Activated CD8-positive, alpha-beta T cell treated with anti-CD3 and anti-CD28 coated beads for 36 hours (primary cell): ENCODE measurements at regions not wholly inside any gene's neighbourhood (a gene's known extent, or its start where the extent isn't known, plus 50 kb on each side); places are given as distances from the start of the nearest gene placed in this dataset.

ENCODE experiments used
- ATAC-seq: fragments of 200-7000 bp; cut with Tn5 transposase; one replicate; pipeline ENCODE4 v1.10.0; 2021; ENCODE audit warnings: mild to moderate bottlenecking, moderate library complexity
- CTCF ChIA-PET: fragments of 350-600 bp; sonication (Branson Sonifier 250); formaldehyde crosslinking; loops from one replicate; lab custom pipeline; 2021; ENCODE audit warnings: antibody characterized with exemption; lab: Charles Lee
- POLR2A ChIA-PET: fragments of 350-600 bp; sonication (Branson Sonifier 250); formaldehyde crosslinking; loops from one replicate; lab custom pipeline; 2021; ENCODE audit warnings: antibody characterized with exemption; lab: Charles Lee
- DNase-seq: peaks from one replicate; pipeline ENCODE4 v3.0.0-alpha.2; 2020
- H3K27ac Mint-ChIP-seq: one replicate; pipeline ENCODE4 v1.8.0; 2021; ENCODE audit warnings: mild to moderate bottlenecking, mixed read lengths
- H3K27me3 Mint-ChIP-seq: one replicate; pipeline ENCODE4 v1.8.0; 2021; ENCODE audit warnings: mixed read lengths
- H3K36me3 Mint-ChIP-seq: one replicate; pipeline ENCODE4 v1.8.0; 2021; ENCODE audit warnings: low read depth, mixed read lengths
- H3K4me1 Mint-ChIP-seq: one replicate; pipeline ENCODE4 v1.8.0; 2021; ENCODE audit warnings: low read depth, mixed read lengths
- H3K4me3 Mint-ChIP-seq: one replicate; pipeline ENCODE4 v1.8.0; 2021; ENCODE audit warnings: mild to moderate bottlenecking, moderate library complexity, mixed read lengths
- H3K9me3 Mint-ChIP-seq: one replicate; pipeline ENCODE4 v1.8.0; 2021; ENCODE audit warnings: mixed read lengths
- CTCF ChIP-seq: fragments of 200-600 bp; IDR thresholded peaks from one replicate; pipeline ENCODE4 v1.8.0; 2022; ENCODE audit warnings: antibody characterized with exemption, mild to moderate bottlenecking
- intact Hi-C: fragments of 100-400 bp; cut with micrococcal nuclease; formaldehyde crosslinking; loops from one replicate; pipeline ENCODE4 v1.10.0; 2022

DNA sequence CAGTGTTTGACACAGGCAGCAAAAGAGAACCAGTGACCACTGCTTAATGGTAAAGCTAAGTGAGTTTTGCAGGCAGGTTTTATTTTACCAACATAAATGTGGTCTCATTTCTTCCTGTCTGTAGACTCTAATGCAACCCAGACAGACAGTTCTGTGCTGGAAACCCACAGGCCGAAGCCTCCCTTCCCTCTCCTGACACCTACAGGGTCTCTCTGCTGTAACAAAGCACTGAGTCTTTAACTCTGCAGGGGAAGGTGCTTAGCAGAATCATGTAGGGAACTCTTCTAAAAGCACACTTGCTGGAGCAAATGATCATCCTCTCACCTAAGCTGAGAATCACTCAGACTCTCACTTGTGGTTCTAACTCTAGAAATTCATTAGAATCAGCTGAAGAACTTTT lies 200.3 kb downstream of the KBTBD8 start:
- no peaks in the 10 kb centered on the region for H3K9me3 Mint-ChIP-seq
- no peaks in the 10 kb centered on the region for H3K27me3 Mint-ChIP-seq
- TF ChIP-seq CTCF: no peak
- DNase-seq (no peak), ATAC-seq (no peak)
- POLR2A ChIA-PET: interaction anchor here (0.5 kb wide), 1 partner anchor 212 kb away, joined by 6 read pairs; no protein-coding TSS in a partner anchor
- intact Hi-C loops: no loop called here
- no peak overlapping the region for H3K4me3 Mint-ChIP-seq
- CTCF ChIA-PET: no interaction called here
- no peaks in the 10 kb centered on the region for H3K4me1 Mint-ChIP-seq
- H3K36me3 Mint-ChIP-seq: no peaks in the 10 kb centered on the region
- H3K27ac Mint-ChIP-seq: no peak overlapping the region

- ATAC-seq: no peak
- H3K4me1 Mint-ChIP-seq: no peaks in the 10 kb centered on the region
- CTCF ChIA-PET: no interaction called here
- TF ChIP-seq CTCF: no peak
- H3K4me3 Mint-ChIP-seq: no peak overlapping the region
- H3K27me3 Mint-ChIP-seq: no peaks in the 10 kb centered on the region
- H3K36me3 Mint-ChIP-seq: no peaks in the 10 kb centered on the region
- no peak for DNase-seq
- H3K9me3 Mint-ChIP-seq: no peaks in the 10 kb centered on the region
- intact Hi-C loops: no loop called here
- no peak overlapping the region for H3K27ac Mint-ChIP-seq
- POLR2A ChIA-PET: no interaction called here
These were observed 202.5 kb downstream of the KBTBD8 start for GRCh38 chr3:67200618-67201017.

- ChIA-PET CTCF (no interaction called here), POLR2A (no interaction called here)
- intact Hi-C loops: no loop called here
- H3K27me3 Mint-ChIP-seq: no peaks in the 10 kb centered on the region
- ATAC-seq (no peak), DNase-seq (no peak)
- H3K4me1 Mint-ChIP-seq: no peaks in the 10 kb centered on the region
- H3K4me3 Mint-ChIP-seq: no peak overlapping the region
- H3K27ac Mint-ChIP-seq: no peak overlapping the region
- TF ChIP-seq CTCF: no peak
- H3K36me3 Mint-ChIP-seq: no peaks in the 10 kb centered on the region
- H3K9me3 Mint-ChIP-seq: no peaks in the 10 kb centered on the region
These were observed 202.9 kb downstream of the KBTBD8 start for GRCh38 chr3:67201026-67201425.

- Mint-ChIP-seq H3K36me3 (no peaks in the 10 kb centered on the region), H3K4me3 (no peak overlapping the region), H3K27ac (no peak overlapping the region), H3K4me1 (no peaks in the 10 kb centered on the region), H3K27me3 (no peaks in the 10 kb centered on the region), H3K9me3 (no peaks in the 10 kb centered on the region)
- POLR2A ChIA-PET: no interaction called here
- CTCF ChIA-PET: no interaction called here
- no peak for ATAC-seq
- TF ChIP-seq CTCF: no peak
- intact Hi-C loops: no loop called here
- DNase-seq: no peak
These were observed 203.9 kb downstream of the KBTBD8 start for GRCh38 chr3:67202053-67202452.

DNA sequence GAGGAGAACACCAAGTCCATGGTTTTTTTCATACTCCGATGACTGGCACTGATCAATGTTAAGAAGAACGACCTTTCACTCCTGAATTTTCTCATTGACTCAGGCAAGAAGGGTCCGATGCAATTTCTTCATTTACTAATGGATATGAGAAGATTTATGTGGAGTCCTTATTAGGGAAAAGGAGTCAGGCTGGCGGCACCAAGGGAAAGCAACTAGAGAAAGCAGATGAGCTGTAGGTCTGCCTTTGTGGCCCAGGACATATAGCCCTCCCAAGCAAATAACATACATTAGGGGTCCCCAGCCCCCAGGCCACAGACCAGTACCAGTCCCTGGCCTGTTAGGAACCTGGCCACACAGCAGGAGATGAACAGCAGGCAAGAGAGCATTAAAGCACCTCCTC lies 206.8 kb downstream of the KBTBD8 start:
- intact Hi-C loops: no loop called here
- no peaks in the 10 kb centered on the region for H3K4me1 Mint-ChIP-seq
- ChIA-PET POLR2A (no interaction called here), CTCF (interaction anchor here (1.0 kb wide), 1 partner anchor 91 kb away, joined by 3 read pairs; no protein-coding TSS in a partner anchor)
- H3K27ac Mint-ChIP-seq: no peak overlapping the region
- H3K27me3 Mint-ChIP-seq: no peaks in the 10 kb centered on the region
- no peak for ATAC-seq
- DNase-seq: no peak
- no peaks in the 10 kb centered on the region for H3K9me3 Mint-ChIP-seq
- H3K36me3 Mint-ChIP-seq: no peaks in the 10 kb centered on the region
- TF ChIP-seq CTCF: no peak
- H3K4me3 Mint-ChIP-seq: no peak overlapping the region
